ENCODE measurements at regions not wholly inside any gene's neighbourhood (a gene's known extent, or its start where the extent isn't known, plus 50 kb on each side); places are given as distances from the start of the nearest gene placed in this dataset.
"Not testable (repeated sequence)": the region's sequence is repeated elsewhere in the genome, so short reads cannot be mapped to it uniquely, and the experiment has no call there.

DNA sequence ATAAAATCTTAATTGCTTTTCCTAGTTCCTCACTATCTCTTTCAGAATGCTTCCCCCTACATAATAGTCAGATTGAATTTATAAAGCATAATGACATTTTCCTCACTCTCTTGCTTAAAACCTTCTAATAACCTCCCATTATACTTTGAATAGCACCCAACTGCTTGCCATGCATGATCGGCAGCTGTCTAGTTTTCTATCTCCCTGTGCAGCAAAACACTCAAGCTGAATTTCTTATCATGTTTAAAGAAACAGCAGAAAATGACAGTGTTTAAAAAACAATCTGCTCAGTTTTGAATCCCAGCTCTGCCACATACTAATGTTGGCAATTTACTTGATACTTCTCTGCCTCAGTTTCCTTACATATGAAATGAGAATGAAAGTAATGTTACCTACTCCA, 947.1 kb upstream of the HS3ST1 start:
- no peak for DNase-seq
- WGBS, 2 donors (ENCODE audit: low coverage in 1 of 2): 83 to 89% methylated on average over 1 of the region's 1 CpG
- Histone ChIP-seq H3K27ac (no peak overlapping the region), H3K9me3 (no peaks in the 10 kb centered on the region), H3K27me3 (no peaks in the 10 kb centered on the region), H3K4me1 (no peaks in the 10 kb centered on the region), H3K36me3 (no peaks in the 10 kb centered on the region), H3K4me3 (no peak overlapping the region)
- in situ Hi-C loops (cut with MboI; ENCODE audit: low pct_ligation_motif_present in 1 of 4, low pct_unique_long_range_greater_than_20kb in 1 of 4, low sequenced_read_pairs in 3 of 4) (no loop called here), intact Hi-C loops (cut with DNase I; ENCODE audit: low total_unique reads) (no loop called here)
- no peak for TF ChIP-seq POLR2AphosphoS5 (IDR thresholded peaks at IDR 0.05)
- no peak for TF ChIP-seq EP300 (IDR thresholded peaks at IDR 0.05; ENCODE audit: low read depth)
- TF ChIP-seq, protein P1, sequence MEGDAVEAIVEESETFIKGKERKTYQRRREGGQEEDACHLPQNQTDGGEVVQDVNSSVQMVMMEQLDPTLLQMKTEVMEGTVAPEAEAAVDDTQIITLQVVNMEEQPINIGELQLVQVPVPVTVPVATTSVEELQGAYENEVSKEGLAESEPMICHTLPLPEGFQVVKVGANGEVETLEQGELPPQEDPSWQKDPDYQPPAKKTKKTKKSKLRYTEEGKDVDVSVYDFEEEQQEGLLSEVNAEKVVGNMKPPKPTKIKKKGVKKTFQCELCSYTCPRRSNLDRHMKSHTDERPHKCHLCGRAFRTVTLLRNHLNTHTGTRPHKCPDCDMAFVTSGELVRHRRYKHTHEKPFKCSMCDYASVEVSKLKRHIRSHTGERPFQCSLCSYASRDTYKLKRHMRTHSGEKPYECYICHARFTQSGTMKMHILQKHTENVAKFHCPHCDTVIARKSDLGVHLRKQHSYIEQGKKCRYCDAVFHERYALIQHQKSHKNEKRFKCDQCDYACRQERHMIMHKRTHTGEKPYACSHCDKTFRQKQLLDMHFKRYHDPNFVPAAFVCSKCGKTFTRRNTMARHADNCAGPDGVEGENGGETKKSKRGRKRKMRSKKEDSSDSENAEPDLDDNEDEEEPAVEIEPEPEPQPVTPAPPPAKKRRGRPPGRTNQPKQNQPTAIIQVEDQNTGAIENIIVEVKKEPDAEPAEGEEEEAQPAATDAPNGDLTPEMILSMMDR (IDR thresholded peaks at IDR 0.05): no peak
- TF ChIP-seq POLR2A (IDR thresholded peaks at IDR 0.05): no peak

DNA sequence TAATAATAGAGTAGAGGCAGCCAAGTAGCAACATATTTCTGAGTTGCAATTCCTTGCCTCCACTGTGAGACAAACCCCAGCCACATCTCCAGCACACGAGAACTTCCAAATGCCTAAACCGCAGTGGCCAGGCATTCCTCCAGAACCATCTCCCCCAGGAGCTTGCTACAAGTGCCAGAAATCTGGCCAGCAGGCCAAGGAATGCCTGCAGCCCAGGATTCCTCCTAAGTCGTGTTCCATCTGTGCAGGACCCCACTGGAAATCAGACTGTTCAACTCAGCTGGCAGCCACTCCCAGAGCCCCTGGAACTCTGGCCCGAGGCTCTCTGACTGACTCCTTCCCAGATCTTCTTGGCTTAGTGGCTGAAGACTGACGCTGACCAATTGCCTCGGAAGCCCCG, 937.2 kb upstream of the HS3ST1 start:
- in situ Hi-C loops (cut with MboI; ENCODE audit: low pct_ligation_motif_present in 1 of 4, low pct_unique_long_range_greater_than_20kb in 1 of 4, low sequenced_read_pairs in 3 of 4); H3K27me3 ChIP-seq; intact Hi-C loops (cut with DNase I; ENCODE audit: low total_unique reads); H3K36me3 ChIP-seq; H3K27ac ChIP-seq; H3K9me3 ChIP-seq; H3K4me1 ChIP-seq; H3K4me3 ChIP-seq; DNase-seq: not testable (repeated sequence)
- 81 to 89% methylated on average over 5 to 7 of the region's 7 CpGs for WGBS, 2 donors (ENCODE audit: low coverage in 1 of 2)

DNA sequence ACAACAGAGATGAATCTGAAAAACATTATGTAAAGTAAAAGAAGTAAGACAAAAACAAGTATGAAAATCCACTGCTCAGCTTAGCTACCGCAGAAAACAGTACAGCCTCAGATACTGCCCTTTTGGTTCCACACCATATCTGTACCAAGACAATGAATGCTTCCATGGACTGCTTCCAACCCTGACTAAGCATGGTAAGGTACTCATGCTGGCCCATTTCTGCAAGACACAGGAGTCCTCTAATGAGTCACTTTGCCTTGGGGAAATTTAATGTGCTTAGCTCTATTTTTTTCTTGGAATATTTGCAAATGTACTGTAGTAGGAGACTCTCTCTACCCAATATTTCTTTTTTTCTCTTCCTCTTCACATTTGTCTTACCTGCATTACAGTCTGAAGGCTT, 931.7 kb upstream of the HS3ST1 start:
- peaks cover 0 to 7% (median 0%) of the 10 kb centered on the region in 4 donors for H3K4me1 ChIP-seq
- H3K36me3 ChIP-seq: no peaks in the 10 kb centered on the region
- intact Hi-C loops (cut with DNase I; ENCODE audit: low total_unique reads) (no loop called here), in situ Hi-C loops (cut with MboI; ENCODE audit: low pct_ligation_motif_present in 1 of 4, low pct_unique_long_range_greater_than_20kb in 1 of 4, low sequenced_read_pairs in 3 of 4) (no loop called here)
- H3K9me3 ChIP-seq: no peaks in the 10 kb centered on the region
- WGBS, 2 donors (ENCODE audit: low coverage in 1 of 2): 89 to 100% methylated on average over 1 of the region's 1 CpG
- H3K27me3 ChIP-seq: no peaks in the 10 kb centered on the region
- no peak for TF ChIP-seq EP300 (IDR thresholded peaks at IDR 0.05; ENCODE audit: low read depth)
- TF ChIP-seq POLR2AphosphoS5 (IDR thresholded peaks at IDR 0.05): no peak
- TF ChIP-seq, protein P1 (IDR thresholded peaks at IDR 0.05): no peak
- no peak for TF ChIP-seq POLR2A (IDR thresholded peaks at IDR 0.05)
- no peak for DNase-seq
- H3K4me3 ChIP-seq: no peak overlapping the region
- H3K27ac ChIP-seq: no peak overlapping the region

DNA sequence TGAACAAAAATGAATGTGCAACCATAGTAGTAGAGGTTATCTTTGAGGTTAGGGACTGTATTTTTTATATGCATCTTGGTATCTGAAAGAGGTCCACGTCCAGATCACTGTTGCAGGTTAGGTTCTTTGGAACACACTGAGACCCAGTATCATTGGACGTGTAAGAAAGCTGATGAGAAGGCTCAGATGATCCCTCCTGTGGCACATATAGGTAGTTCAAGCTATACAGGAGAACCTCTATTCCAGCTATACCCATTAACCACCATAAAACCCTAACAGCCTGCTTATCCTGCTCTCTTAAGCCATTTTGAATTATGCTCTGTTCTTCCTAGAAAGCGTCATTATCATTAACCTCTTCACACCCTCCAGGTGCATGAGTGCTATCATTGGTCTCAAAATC, 930.7 kb upstream of the HS3ST1 start:
- in situ Hi-C loops (cut with MboI; ENCODE audit: low pct_ligation_motif_present in 1 of 4, low pct_unique_long_range_greater_than_20kb in 1 of 4, low sequenced_read_pairs in 3 of 4): no loop called here
- intact Hi-C loops (cut with DNase I; ENCODE audit: low total_unique reads): loop anchor here (10.0 kb wide), 1 partner anchor 1575 kb away; no protein-coding TSS in a partner anchor
- TF ChIP-seq POLR2A (IDR thresholded peaks at IDR 0.05): no peak
- DNase-seq: no peak
- Histone ChIP-seq H3K27me3 (no peaks in the 10 kb centered on the region), H3K36me3 (no peaks in the 10 kb centered on the region), H3K4me1 (peaks cover 0 to 6% (median 0%) of the 10 kb centered on the region in 4 donors), H3K4me3 (no peak overlapping the region), H3K27ac (no peak overlapping the region), H3K9me3 (no peaks in the 10 kb centered on the region)
- WGBS, 2 donors (ENCODE audit: low coverage in 1 of 2): 46 to 79% methylated on average over 2 to 3 of the region's 3 CpGs

DNA sequence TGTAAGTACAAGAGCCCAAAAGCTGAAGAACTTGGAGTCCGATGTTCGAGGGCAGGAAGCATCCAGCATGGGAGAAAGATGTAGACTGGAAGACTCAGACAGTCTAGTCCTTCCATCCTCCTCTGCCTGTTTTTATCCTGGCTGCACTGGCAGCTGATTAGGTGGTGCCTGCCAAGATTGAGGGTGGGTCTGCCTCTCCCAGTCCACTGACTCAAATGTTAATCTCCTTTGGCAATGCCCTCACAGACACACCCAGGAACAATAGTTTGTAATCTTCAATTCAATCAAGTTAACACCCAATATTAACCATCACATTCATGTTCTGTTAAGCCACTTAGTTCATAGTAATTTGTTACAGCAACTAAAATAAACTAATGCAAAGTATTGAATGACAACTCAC, 904.4 kb upstream of the HS3ST1 start:
- intact Hi-C loops (cut with DNase I; ENCODE audit: low total_unique reads); in situ Hi-C loops (cut with MboI; ENCODE audit: low pct_ligation_motif_present in 1 of 4, low pct_unique_long_range_greater_than_20kb in 1 of 4, low sequenced_read_pairs in 3 of 4); H3K36me3 ChIP-seq; H3K9me3 ChIP-seq; H3K27ac ChIP-seq; H3K27me3 ChIP-seq; H3K4me3 ChIP-seq; H3K4me1 ChIP-seq; DNase-seq: not testable (repeated sequence)
- 88 to 90% methylated on average over 2 of the region's 2 CpGs for WGBS, 2 donors (ENCODE audit: low coverage in 1 of 2)

DNA sequence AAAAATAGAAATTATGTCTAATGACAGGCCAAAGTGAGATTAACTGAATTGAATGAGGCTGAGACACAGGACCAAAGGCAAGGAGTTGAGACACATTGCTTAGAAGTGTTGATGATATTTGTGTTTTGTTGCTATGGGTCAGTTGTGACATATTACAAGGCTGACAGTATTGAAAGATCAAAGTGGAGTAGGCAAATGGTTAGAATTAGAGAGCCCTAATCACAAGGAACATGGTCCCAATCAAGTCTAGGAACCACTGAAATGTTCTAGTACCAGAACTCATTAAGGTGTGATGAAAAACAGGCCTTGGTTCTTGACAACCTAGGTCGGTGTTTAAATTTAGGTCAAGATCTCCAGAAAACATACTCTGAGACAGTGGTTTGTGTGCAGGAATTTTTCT, 896.3 kb upstream of the HS3ST1 start:
- Histone ChIP-seq H3K27me3 (no peaks in the 10 kb centered on the region), H3K36me3 (no peaks in the 10 kb centered on the region), H3K27ac (no peak overlapping the region), H3K9me3 (no peaks in the 10 kb centered on the region), H3K4me3 (no peak overlapping the region), H3K4me1 (no peaks in the 10 kb centered on the region)
- no peak for DNase-seq
- 40 to 83% methylated on average over 1 of the region's 1 CpG for WGBS, 2 donors (ENCODE audit: low coverage in 1 of 2)
- intact Hi-C loops (cut with DNase I; ENCODE audit: low total_unique reads) (no loop called here), in situ Hi-C loops (cut with MboI; ENCODE audit: low pct_ligation_motif_present in 1 of 4, low pct_unique_long_range_greater_than_20kb in 1 of 4, low sequenced_read_pairs in 3 of 4) (no loop called here)
- no peak for TF ChIP-seq POLR2A (IDR thresholded peaks at IDR 0.05)
- no peak for TF ChIP-seq POLR2AphosphoS5 (IDR thresholded peaks at IDR 0.05)
- TF ChIP-seq EP300 (IDR thresholded peaks at IDR 0.05; ENCODE audit: low read depth): no peak
- TF ChIP-seq, protein P1 (IDR thresholded peaks at IDR 0.05): no peak

Measured in transverse colon (tissue), 4 donors.